Mesendoderm (in vitro differentiated cells): ENCODE measurements at regions not wholly inside any gene's neighbourhood (a gene's known extent, or its start where the extent isn't known, plus 50 kb on each side); places are given as distances from the start of the nearest gene placed in this dataset.

Source experiments
- DNase-seq: peaks from one replicate; pipeline ENCODE4 v3.0.0; 2013
- H2AK5ac ChIP-seq: 2 replicates; pipeline ENCODE4 v1.6.1; 2013; ENCODE audit warnings: low read length, inconsistent platforms
- H2BK120ac ChIP-seq: 2 replicates; pipeline ENCODE4 v1.6.1; 2013; ENCODE audit warnings: low read depth, mild to moderate bottlenecking, low read length, moderate library complexity, mixed read lengths
- H2BK15ac ChIP-seq: replicated peaks from 2 replicates; pipeline ENCODE4 v1.6.1; 2013; ENCODE audit warnings: low read depth, mild to moderate bottlenecking, moderate library complexity
- H2BK5ac ChIP-seq: 2 replicates; pipeline ENCODE4 v1.6.1; 2013; ENCODE audit warnings: low read length, inconsistent platforms
- H3K18ac ChIP-seq: 2 replicates; pipeline ENCODE4 v1.6.1; 2013; ENCODE audit warnings: mild to moderate bottlenecking, low read length, mixed read lengths
- H3K23ac ChIP-seq: one replicate; pipeline ENCODE4 v1.6.1; 2013; ENCODE audit warnings: low read length
- H3K27ac ChIP-seq: 2 replicates; pipeline ENCODE4 v1.5.1; 2013; ENCODE audit warnings: low read depth, mild to moderate bottlenecking, inconsistent platforms, low read length, moderate library complexity
- H3K27me3 ChIP-seq: 2 replicates; pipeline ENCODE4 v1.6.1; 2013; ENCODE audit warnings: low read length, control low read depth, mild to moderate bottlenecking, inconsistent platforms; ENCODE audit not compliant: insufficient read depth, poor library complexity
- H3K36me3 ChIP-seq: 2 replicates; pipeline ENCODE4 v1.6.1; 2013; ENCODE audit warnings: low read length, inconsistent platforms; ENCODE audit not compliant: control insufficient read depth, insufficient read depth
- H3K4ac ChIP-seq: one replicate; pipeline ENCODE4 v1.6.1; 2013; ENCODE audit warnings: low read depth, mild to moderate bottlenecking, low read length, moderate library complexity
- H3K4me1 ChIP-seq: 2 replicates; pipeline ENCODE4 v1.6.1; 2013; ENCODE audit warnings: low read depth, low read length, inconsistent platforms; ENCODE audit not compliant: control insufficient read depth
- H3K4me2 ChIP-seq: 2 replicates; pipeline ENCODE4 v1.6.1; 2013; ENCODE audit warnings: low read length
- H3K4me3 ChIP-seq: 2 replicates; pipeline ENCODE4 v1.5.1; 2013; ENCODE audit warnings: mild to moderate bottlenecking, low read length
- H3K56ac ChIP-seq: one replicate; pipeline ENCODE4 v1.6.1; 2013; ENCODE audit warnings: low read length
- H3K79me1 ChIP-seq: 2 replicates; pipeline ENCODE4 v1.6.1; 2013; ENCODE audit warnings: low read length, inconsistent platforms
- H3K79me2 ChIP-seq: 2 replicates; pipeline ENCODE4 v1.6.1; 2013; ENCODE audit warnings: mild to moderate bottlenecking, low read length; ENCODE audit not compliant: control insufficient read depth, insufficient read depth
- H3K9ac ChIP-seq: 2 replicates; pipeline ENCODE4 v1.6.1; 2013; ENCODE audit warnings: low read length, inconsistent platforms
- H4K5ac ChIP-seq: one replicate; pipeline ENCODE4 v1.6.1; 2013; ENCODE audit warnings: low read length
- H4K8ac ChIP-seq: one replicate; pipeline ENCODE4 v1.6.1; 2013; ENCODE audit warnings: low read depth, mild to moderate bottlenecking, control low read depth, low read length, moderate library complexity
- WGBS: extraction: QIAGEN DNeasy Blood & Tissue Kit; methylation state at CpG from one replicate; pipeline ENCODE4 v1.1.7; 2013; ENCODE audit warnings: low lambda C conversion rate, missing lambda C conversion rate; ENCODE audit not compliant: insufficient coverage; ENCODE audit errors: extremely low coverage; 5-methylcytosine and 5-hydroxymethylcytosine counted together

DNA sequence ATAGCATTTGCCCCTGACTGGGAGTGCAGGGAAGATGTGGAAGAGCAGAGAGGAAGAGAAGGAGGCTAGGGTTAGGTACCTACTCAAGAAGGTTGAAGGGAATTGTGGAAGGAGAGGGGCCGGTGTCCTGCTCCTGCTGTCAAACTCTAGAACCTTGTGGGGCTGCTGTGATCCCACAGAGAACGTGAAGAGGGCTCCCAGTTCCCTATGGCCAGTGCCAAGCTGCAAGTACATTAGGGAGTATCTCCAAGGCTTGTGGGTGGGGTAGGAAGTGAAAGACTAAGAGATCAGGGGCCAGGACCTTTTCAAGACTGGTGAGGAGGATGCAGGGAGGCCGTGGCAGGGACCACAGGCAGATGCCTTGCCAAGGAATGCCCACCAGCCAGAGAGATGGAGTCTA, 263.4 kb downstream of the CDH26 start:
- H3K27me3 ChIP-seq, result no peaks in the 10 kb centered on the region
- WGBS, result no CpG with 5 or more reads among the region's 3 CpGs

DNA sequence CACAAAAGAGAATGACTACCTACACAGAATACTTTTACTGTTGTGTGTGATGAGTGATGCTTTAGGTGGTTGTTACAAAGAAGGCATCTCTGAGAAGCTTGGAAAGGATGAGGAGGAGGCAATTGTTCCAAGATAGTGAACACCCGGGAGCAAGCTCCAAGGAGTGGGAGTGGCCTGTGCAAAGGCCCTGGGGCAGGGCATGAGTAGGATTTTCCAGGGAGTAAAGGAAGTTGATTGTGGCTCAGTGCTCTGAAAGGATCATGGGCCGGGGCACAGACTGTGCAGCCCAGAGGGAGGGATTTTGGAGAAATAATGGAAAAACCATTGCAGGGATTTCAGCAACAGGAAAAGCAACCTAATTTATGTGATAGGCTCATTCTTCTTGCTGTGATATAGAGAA, 264.3 kb downstream of the CDH26 start:
- H3K56ac ChIP-seq, result no peak overlapping the region
- no peak overlapping the region for H2BK15ac ChIP-seq
- H3K4me3 ChIP-seq, result no peak overlapping the region
- H2BK120ac ChIP-seq, result no peak overlapping the region
- DNase-seq, result no peak
- no peak overlapping the region for H3K23ac ChIP-seq
- H3K27me3 ChIP-seq, result no peaks in the 10 kb centered on the region
- H4K8ac ChIP-seq, result no peak overlapping the region
- no peak overlapping the region for H3K4me2 ChIP-seq
- no peaks in the 10 kb centered on the region for H3K79me2 ChIP-seq
- no peaks in the 10 kb centered on the region for H3K36me3 ChIP-seq
- no peak overlapping the region for H4K5ac ChIP-seq
- H3K79me1 ChIP-seq, result no peaks in the 10 kb centered on the region
- H2BK5ac ChIP-seq, result no peak overlapping the region
- no peak overlapping the region for H2AK5ac ChIP-seq
- no peak overlapping the region for H3K18ac ChIP-seq
- H3K4ac ChIP-seq, result no peak overlapping the region
- WGBS, result no CpG with 5 or more reads among the region's 2 CpGs
- H3K27ac ChIP-seq, result no peak overlapping the region
- H3K4me1 ChIP-seq, result no peaks in the 10 kb centered on the region
- no peak overlapping the region for H3K9ac ChIP-seq

More for the DNA sequence above, 263.4 kb downstream of the CDH26 start:
- H3K4me1 ChIP-seq, result no peaks in the 10 kb centered on the region
- no peak overlapping the region for H3K4ac ChIP-seq
- no peak overlapping the region for H4K5ac ChIP-seq
- H3K56ac ChIP-seq, result no peak overlapping the region
- no peak overlapping the region for H3K9ac ChIP-seq
- H2BK5ac ChIP-seq, result no peak overlapping the region
- no peak overlapping the region for H2BK15ac ChIP-seq
- no peak overlapping the region for H2BK120ac ChIP-seq
- H2AK5ac ChIP-seq, result no peak overlapping the region
- no peak overlapping the region for H3K27ac ChIP-seq
- H4K8ac ChIP-seq, result no peak overlapping the region
- H3K18ac ChIP-seq, result no peak overlapping the region
- no peak for DNase-seq
- no peak overlapping the region for H3K4me2 ChIP-seq
- no peaks in the 10 kb centered on the region for H3K79me1 ChIP-seq
- no peak overlapping the region for H3K23ac ChIP-seq
- no peaks in the 10 kb centered on the region for H3K36me3 ChIP-seq
- no peak overlapping the region for H3K4me3 ChIP-seq
- H3K79me2 ChIP-seq, result no peaks in the 10 kb centered on the region

DNA sequence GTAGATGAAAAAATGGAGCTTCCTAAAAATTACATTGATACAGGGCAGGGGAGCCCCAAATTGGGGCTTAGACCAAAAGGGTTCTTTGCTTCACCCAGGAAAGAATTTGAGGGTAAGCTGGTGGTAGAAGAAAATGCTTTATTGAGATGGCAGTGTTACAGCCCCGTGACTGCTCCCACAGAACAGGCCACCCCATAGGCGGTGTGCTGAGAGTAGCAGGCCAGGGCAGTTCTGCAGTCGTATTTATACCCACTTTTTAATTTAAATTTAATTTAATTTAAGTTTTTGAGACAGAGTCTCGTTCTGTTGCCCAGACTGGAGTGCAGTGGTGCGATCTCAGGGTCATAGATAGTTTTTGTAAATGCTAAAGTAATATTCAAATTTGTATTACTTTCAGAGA, 265.0 kb downstream of the CDH26 start:
- H3K4me1 ChIP-seq, result no peaks in the 10 kb centered on the region
- no peak overlapping the region for H4K8ac ChIP-seq
- no CpG with 5 or more reads among the region's 5 CpGs for WGBS
- no peak overlapping the region for H3K56ac ChIP-seq
- H3K4me3 ChIP-seq, result no peak overlapping the region
- H3K23ac ChIP-seq, result no peak overlapping the region
- H2BK15ac ChIP-seq, result no peak overlapping the region
- H3K79me1 ChIP-seq, result no peaks in the 10 kb centered on the region
- no peak overlapping the region for H2AK5ac ChIP-seq
- no peak overlapping the region for H2BK120ac ChIP-seq
- DNase-seq, result no peak
- H3K4ac ChIP-seq, result no peak overlapping the region
- H2BK5ac ChIP-seq, result no peak overlapping the region
- H3K36me3 ChIP-seq, result no peaks in the 10 kb centered on the region
- H3K27ac ChIP-seq, result no peak overlapping the region
- H3K18ac ChIP-seq, result no peak overlapping the region
- H3K9ac ChIP-seq, result no peak overlapping the region
- no peaks in the 10 kb centered on the region for H3K27me3 ChIP-seq
- H3K79me2 ChIP-seq, result no peaks in the 10 kb centered on the region
- no peak overlapping the region for H3K4me2 ChIP-seq
- no peak overlapping the region for H4K5ac ChIP-seq

DNA sequence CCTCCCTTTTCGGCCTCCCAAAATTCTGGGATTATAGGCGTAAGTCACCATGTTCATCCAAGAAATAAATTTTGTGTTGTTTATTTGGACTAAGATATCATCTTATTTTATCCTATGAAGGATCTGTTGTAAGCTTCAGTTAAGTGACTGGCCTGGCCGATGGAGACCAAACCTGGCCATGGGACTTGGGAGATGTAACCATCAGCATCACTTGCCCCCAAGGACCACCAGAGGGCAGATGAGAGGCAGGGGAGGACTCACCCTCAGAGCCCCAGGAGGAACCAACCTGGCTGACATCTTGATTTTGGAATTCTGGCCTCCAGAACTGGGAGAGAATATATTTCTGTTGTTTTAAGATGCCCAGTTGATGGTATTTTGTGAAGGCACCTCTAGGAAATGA, 266.7 kb downstream of the CDH26 start:
- H4K8ac ChIP-seq, result no peak overlapping the region
- H2AK5ac ChIP-seq, result no peak overlapping the region
- H2BK15ac ChIP-seq, result no peak overlapping the region
- no peak overlapping the region for H3K27ac ChIP-seq
- H3K79me2 ChIP-seq, result no peaks in the 10 kb centered on the region
- H3K9ac ChIP-seq, result no peak overlapping the region
- H3K18ac ChIP-seq, result no peak overlapping the region
- H3K4ac ChIP-seq, result no peak overlapping the region
- H4K5ac ChIP-seq, result no peak overlapping the region
- no peak overlapping the region for H3K23ac ChIP-seq
- no peaks in the 10 kb centered on the region for H3K27me3 ChIP-seq
- H3K79me1 ChIP-seq, result no peaks in the 10 kb centered on the region
- H3K4me1 ChIP-seq, result no peaks in the 10 kb centered on the region
- H2BK120ac ChIP-seq, result no peak overlapping the region
- DNase-seq, result peak; percentile 57
- H2BK5ac ChIP-seq, result no peak overlapping the region
- no peak overlapping the region for H3K4me3 ChIP-seq
- H3K4me2 ChIP-seq, result no peak overlapping the region
- H3K56ac ChIP-seq, result no peak overlapping the region
- WGBS, result no CpG with 5 or more reads among the region's 3 CpGs
- H3K36me3 ChIP-seq, result no peaks in the 10 kb centered on the region

- Histone ChIP-seq H2AK5ac (no peak overlapping the region), H3K79me2 (no peaks in the 10 kb centered on the region), H2BK5ac (no peak overlapping the region), H3K9ac (no peak overlapping the region), H3K79me1 (no peaks in the 10 kb centered on the region), H3K18ac (no peak overlapping the region), H3K4me1 (no peaks in the 10 kb centered on the region), H3K27ac (no peak overlapping the region), H4K5ac (no peak overlapping the region), H3K23ac (no peak overlapping the region), H2BK15ac (no peak overlapping the region), H3K56ac (no peak overlapping the region), H3K4me3 (no peak overlapping the region), H4K8ac (no peak overlapping the region), H3K4ac (no peak overlapping the region), H3K27me3 (no peaks in the 10 kb centered on the region), H3K4me2 (no peak overlapping the region), H3K36me3 (no peaks in the 10 kb centered on the region), H2BK120ac (no peak overlapping the region)
- WGBS, result no CpG with 5 or more reads among the region's 3 CpGs
- DNase-seq, result no peak
Measured at GRCh38 chr20:60228255-60228654, 270.0 kb downstream of the CDH26 start.

GRCh38 chr20:60232380-60232779, 274.2 kb downstream of the CDH26 start:
- Histone ChIP-seq H3K56ac (no peak overlapping the region), H3K4me1 (no peaks in the 10 kb centered on the region), H3K79me2 (no peaks in the 10 kb centered on the region), H3K27ac (no peak overlapping the region), H3K18ac (no peak overlapping the region), H2BK15ac (no peak overlapping the region), H2AK5ac (no peak overlapping the region), H4K8ac (no peak overlapping the region), H3K36me3 (no peaks in the 10 kb centered on the region), H3K4me3 (no peak overlapping the region), H2BK5ac (no peak overlapping the region), H3K9ac (no peak overlapping the region), H3K4ac (no peak overlapping the region), H3K23ac (no peak overlapping the region), H3K79me1 (no peaks in the 10 kb centered on the region), H3K4me2 (no peak overlapping the region), H2BK120ac (no peak overlapping the region), H4K5ac (no peak overlapping the region), H3K27me3 (no peaks in the 10 kb centered on the region)
- no peak for DNase-seq
- no CpG with 5 or more reads among the region's 4 CpGs for WGBS
